ENCODE measurements at regions not wholly inside any gene's neighbourhood (a gene's known extent, or its start where the extent isn't known, plus 50 kb on each side); places are given as distances from the start of the nearest gene placed in this dataset.

GRCh38 chrX:15143050-15143824 is 126.6 kb downstream of the ASB9 start (continued):
- peak; percentile 47 for TF ChIP-seq DEAF1 (CRISPR knock-in tag; IDR thresholded peaks at IDR 0.05)
- TF ChIP-seq RHOXF2B (CRISPR knock-in tag; conservative IDR thresholded peaks at IDR 0.05), result no peak
- no peak for TF ChIP-seq HEY1 (CRISPR knock-in tag; IDR thresholded peaks at IDR 0.05; ENCODE audit: borderline replicate concordance)
- peak; percentile 56 for TF ChIP-seq RFX1 (IDR thresholded peaks at IDR 0.05)
- TF ChIP-seq RAD21 (CRISPR knock-in tag; conservative IDR thresholded peaks at IDR 0.05 in 1 of 2, IDR thresholded peaks at IDR 0.05 in 1 of 2), result peak; percentile 58 to 63
- TF ChIP-seq PRPF4 (IDR thresholded peaks at IDR 0.05; ENCODE audit: insufficient read depth, low read depth, low read length, poor library complexity, severe bottlenecking), result no peak
- TF ChIP-seq PCBP1 (IDR thresholded peaks at IDR 0.05; ENCODE audit: low read depth, low read length, poor library complexity, severe bottlenecking), result no peak
- peak; percentile 46; the same call in 1 of the 2 replicates for TF ChIP-seq REST (IDR thresholded peaks at IDR 0.05; ENCODE audit: borderline replicate concordance)
- no peak for TF ChIP-seq REST (CRISPR knock-in tag; IDR thresholded peaks at IDR 0.05; ENCODE audit: low read depth)
- no peak for TF ChIP-seq UBTF (IDR thresholded peaks at IDR 0.05; ENCODE audit: borderline replicate concordance in 1 of 2, low read depth in 2 of 2, low read length in 2 of 2)
- TF ChIP-seq HOXB6 (CRISPR knock-in tag; IDR thresholded peaks at IDR 0.05; ENCODE audit: borderline replicate concordance), result no peak

Data from K562 (cell line).